ENCODE measurements at regions not wholly inside any gene's neighbourhood (a gene's known extent, or its start where the extent isn't known, plus 50 kb on each side); places are given as distances from the start of the nearest gene placed in this dataset.

DNA sequence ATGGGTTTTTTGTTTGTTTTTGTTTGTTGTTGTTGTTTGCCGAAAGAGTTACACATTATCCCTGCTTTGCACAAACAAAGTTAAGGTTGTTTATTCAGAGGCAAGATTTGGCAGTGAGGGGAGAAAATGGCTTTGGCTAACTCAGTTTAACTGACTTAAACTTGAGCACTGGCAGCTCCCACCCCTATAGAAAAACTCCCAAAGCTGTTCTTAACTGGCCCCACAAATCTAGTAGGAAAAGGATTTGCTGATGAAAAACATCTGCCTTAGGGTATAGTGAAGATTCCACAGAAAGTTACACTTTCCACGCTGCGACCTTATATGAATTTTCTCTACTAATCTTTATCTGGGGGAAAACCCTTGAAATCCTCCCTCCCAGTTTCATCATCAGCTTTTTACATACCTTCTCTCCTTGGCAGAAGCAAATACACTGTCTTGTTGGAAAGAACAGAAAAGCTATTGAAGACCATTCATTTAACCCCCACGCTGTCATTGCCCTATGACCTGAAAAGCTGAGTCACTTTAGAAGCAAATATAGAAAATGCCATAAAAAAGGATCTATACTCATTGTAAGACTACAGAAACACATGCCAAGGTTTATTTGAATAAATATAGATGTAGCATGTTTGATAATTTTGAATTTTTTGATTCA is 551.7 kb downstream of the NR2F2 start:
- in situ Hi-C loops (cut with MboI; ENCODE audit: low sequenced_read_pairs) = loop anchor here (25.0 kb wide), 2 partner anchors 545 to 1620 kb away; partner anchors contain the start of gene NR2F2

GRCh38 chr15:96887730-96888129 is 557.2 kb downstream of the NR2F2 start:
- in situ Hi-C loops (cut with MboI; ENCODE audit: low sequenced_read_pairs) = loop anchor here (25.0 kb wide), 2 partner anchors 550 to 1625 kb away; partner anchors contain the start of gene NR2F2

- in situ Hi-C loops (cut with MboI; ENCODE audit: low sequenced_read_pairs) = loop anchor here (25.0 kb wide), 2 partner anchors 551 to 1626 kb away; partner anchors contain the start of gene NR2F2
Measured at GRCh38 chr15:96888764-96889163, 558.3 kb downstream of the NR2F2 start.

DNA sequence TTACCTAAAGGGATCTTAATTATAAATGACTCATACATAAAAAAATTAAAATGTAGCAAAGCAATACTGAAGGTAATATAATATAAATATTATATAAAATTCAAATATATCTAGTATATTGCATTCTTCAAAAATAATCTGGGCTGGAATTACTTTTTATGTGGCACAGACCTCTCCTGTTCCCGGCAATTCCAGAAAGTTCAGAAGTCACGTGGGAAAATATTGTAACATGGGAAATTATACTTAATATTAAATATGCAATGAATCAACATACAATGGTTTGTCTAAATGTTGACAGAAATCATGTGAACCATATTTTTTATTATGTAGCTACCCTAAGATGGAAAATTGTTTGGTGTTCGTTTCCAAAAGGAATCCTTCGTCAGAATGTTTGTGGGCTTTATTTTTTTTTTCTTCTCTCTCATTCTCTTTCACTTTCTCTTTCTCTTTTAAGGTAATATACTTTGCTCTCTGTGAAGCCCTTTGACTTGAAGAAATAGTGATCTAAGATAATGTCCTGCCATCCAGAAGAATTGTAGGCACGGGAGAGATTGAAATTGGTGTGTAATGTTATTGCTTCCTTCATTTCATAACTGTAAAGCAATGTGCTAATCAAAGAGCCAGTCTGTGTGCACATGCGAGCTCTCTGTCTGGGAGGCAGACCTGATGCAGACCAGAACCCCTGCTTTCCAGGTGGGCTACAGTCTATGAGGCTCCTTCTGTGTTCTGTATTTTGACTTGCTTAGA is 559.4 kb downstream of the NR2F2 start:
- in situ Hi-C loops (cut with MboI; ENCODE audit: low sequenced_read_pairs) = loop anchor here (25.0 kb wide), 2 partner anchors 553 to 1628 kb away; partner anchors contain the start of gene NR2F2

GRCh38 chr15:96891046-96891445 is 560.5 kb downstream of the NR2F2 start:
- in situ Hi-C loops (cut with MboI; ENCODE audit: low sequenced_read_pairs) = loop anchor here (25.0 kb wide), 2 partner anchors 554 to 1629 kb away; partner anchors contain the start of gene NR2F2

DNA sequence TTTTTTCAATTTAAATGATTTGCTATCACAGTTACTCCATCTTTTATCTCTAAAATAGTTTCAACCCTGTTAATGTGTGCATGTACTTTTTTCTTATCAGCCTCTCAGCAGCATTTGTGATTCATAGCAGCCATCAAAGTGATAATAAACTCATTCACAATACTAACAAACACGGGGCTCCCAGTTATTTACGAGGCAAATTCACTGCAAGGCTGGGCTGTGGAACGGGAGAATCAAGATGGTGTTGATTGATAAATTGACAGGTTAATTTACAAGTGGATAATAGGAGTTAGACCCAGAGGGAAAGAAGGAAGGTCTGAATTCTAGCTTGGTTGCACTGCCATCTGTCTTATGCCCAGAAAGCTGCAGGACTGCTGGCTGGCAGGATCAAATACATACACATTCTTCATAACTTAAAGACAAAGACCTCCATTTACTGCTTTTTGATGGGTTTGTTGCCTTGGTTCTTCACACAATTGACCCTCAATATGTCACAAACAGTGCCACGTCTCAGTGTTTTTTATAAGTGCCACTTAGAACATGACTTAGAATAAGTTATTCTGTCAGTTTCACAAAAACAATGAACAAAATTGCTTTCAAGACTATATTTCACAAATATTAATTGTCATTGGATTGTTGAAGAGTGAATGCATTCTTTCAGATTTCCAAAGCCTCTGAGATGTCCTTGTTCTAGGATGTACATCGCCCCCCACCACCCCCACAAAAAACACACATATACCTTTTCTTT is 562.8 kb downstream of the NR2F2 start:
- in situ Hi-C loops (cut with MboI; ENCODE audit: low sequenced_read_pairs) = loop anchor here (25.0 kb wide), 2 partner anchors 556 to 1631 kb away; partner anchors contain the start of gene NR2F2

GRCh38 chr15:96894659-96895058 is 564.2 kb downstream of the NR2F2 start:
- in situ Hi-C loops (cut with MboI; ENCODE audit: low sequenced_read_pairs) = loop anchor here (25.0 kb wide), 2 partner anchors 557 to 1632 kb away; partner anchors contain the start of gene NR2F2

GRCh38 chr15:96896766-96897165 is 566.3 kb downstream of the NR2F2 start:
- in situ Hi-C loops (cut with MboI; ENCODE audit: low sequenced_read_pairs) = loop anchor here (25.0 kb wide), 2 partner anchors 559 to 1634 kb away; partner anchors contain the start of gene NR2F2

DNA sequence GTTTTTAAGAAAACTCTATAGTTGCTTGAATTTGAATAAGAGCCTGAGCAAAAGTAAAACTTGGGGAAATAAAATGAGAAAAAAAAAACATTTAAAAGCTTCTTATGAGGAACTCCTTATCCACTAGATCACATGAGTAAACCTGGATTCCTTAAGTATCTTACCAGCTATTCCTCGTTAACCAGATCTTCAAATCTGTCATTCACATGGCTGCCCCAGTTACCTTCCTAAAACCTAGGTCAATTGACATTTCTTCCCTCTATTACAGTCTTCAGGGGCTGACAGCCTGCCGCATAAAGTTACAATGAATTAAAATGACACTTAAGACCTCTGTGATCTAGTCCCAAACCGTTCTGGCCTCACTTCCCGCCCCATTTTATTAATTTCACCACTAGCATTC is 583.6 kb downstream of the NR2F2 start:
- in situ Hi-C loops (cut with MboI; ENCODE audit: low sequenced_read_pairs) = no loop called here

DNA sequence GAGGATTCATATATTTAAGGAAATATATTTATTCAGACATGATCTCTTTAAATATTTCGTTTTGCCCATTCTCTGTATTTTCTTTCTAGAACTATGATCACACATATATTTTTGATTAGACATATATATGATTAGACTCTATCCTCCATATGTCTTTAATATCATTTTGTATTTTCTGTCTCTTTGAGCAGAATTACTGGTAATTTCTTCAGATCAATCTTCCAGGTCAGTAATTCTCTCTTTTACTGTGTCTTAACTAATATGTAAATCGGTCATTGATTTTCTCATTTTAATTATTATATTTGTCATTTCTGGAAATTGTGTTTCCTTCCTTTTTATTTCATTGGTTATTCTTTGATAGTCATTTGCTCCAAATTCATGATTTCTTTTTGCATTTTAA is 586.2 kb downstream of the NR2F2 start:
- in situ Hi-C loops (cut with MboI; ENCODE audit: low sequenced_read_pairs) = no loop called here

DNA sequence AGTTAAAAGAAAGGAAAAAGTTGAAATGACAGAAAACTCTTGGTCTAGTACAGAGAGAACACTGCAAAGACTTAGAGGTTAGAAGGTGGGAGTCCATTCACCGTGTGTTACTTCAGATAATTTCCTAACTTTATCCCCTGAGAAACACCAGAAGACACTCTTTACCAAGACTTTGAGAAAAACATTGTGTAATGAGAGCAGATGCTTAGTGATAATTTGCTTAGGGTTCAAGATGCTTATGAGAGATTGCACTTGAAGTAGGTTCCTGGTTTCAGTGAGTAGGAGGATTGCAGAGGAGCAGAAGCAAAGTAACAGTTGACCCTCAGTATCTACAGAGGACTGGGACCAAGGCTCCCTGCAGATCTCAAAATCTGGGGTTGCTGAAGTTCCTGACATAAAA is 594.1 kb downstream of the NR2F2 start:
- in situ Hi-C loops (cut with MboI; ENCODE audit: low sequenced_read_pairs) = no loop called here

GRCh38 chr15:96947296-96948229 is 617.1 kb downstream of the NR2F2 start:
- in situ Hi-C loops (cut with MboI; ENCODE audit: low sequenced_read_pairs) = no loop called here

DNA sequence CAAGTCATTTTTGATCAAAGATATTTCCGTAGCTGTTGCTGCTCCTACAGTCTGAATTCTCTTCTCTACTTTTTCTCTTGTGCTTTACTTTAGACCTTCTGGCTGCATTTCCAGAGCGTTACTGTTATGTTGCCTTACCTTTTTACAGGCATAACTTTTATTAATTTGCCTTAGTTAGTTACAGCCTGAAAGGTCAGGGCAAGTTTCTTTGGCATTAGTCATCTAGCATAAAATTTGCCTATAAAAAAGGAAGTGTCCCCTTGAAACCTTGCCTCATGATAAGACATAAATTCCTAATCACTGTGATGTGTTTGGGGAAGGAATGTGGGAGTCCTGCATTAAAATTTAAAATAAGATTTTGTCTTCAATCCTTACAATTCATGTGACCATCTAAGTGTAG is 618.5 kb downstream of the NR2F2 start:
- in situ Hi-C loops (cut with MboI; ENCODE audit: low sequenced_read_pairs) = no loop called here

DNA sequence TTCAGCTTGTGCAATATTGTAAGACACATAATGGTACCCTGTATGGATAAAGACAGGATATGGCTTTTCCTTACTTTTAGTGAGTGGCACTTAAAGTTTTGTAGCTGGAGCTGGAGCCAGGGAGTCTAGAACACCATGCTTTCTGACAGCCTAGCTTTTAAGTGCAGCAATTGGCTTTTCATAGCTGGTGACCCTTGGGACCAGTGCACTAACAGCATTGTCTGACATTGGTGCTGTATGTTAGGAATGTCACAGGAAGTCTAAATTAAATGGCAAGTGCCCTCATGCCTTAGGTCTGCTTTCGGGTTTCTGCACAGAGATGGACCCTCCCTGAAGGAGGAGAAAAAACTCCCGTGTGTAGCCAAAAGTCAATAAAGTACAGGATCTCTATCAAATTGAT is 628.2 kb downstream of the NR2F2 start:
- in situ Hi-C loops (cut with MboI; ENCODE audit: low sequenced_read_pairs) = no loop called here

DNA sequence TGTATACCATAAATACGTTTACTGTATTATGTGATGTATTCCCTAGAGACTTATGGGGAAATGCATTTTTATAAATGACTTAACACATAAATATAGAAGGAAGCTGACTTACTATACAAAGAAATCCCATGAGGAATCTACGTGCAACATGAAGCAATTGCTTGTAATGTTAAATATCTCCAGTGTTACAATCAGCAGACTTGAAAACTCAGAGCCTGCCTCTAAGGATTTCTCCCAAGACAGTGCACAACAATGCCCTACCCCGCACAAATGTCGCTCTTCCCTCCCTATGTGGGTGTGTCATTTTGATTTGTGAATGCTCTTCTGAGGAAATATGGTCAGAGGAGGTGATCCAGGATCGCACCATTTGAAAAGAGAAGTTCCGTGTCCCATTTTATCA is 629.0 kb downstream of the NR2F2 start:
- in situ Hi-C loops (cut with MboI; ENCODE audit: low sequenced_read_pairs) = no loop called here

- in situ Hi-C loops (cut with MboI; ENCODE audit: low sequenced_read_pairs) = no loop called here
Measured at GRCh38 chr15:96960711-96961480, 630.4 kb downstream of the NR2F2 start.

GRCh38 chr15:96966554-96966953 is 636.1 kb downstream of the NR2F2 start:
- in situ Hi-C loops (cut with MboI; ENCODE audit: low sequenced_read_pairs) = no loop called here

DNA sequence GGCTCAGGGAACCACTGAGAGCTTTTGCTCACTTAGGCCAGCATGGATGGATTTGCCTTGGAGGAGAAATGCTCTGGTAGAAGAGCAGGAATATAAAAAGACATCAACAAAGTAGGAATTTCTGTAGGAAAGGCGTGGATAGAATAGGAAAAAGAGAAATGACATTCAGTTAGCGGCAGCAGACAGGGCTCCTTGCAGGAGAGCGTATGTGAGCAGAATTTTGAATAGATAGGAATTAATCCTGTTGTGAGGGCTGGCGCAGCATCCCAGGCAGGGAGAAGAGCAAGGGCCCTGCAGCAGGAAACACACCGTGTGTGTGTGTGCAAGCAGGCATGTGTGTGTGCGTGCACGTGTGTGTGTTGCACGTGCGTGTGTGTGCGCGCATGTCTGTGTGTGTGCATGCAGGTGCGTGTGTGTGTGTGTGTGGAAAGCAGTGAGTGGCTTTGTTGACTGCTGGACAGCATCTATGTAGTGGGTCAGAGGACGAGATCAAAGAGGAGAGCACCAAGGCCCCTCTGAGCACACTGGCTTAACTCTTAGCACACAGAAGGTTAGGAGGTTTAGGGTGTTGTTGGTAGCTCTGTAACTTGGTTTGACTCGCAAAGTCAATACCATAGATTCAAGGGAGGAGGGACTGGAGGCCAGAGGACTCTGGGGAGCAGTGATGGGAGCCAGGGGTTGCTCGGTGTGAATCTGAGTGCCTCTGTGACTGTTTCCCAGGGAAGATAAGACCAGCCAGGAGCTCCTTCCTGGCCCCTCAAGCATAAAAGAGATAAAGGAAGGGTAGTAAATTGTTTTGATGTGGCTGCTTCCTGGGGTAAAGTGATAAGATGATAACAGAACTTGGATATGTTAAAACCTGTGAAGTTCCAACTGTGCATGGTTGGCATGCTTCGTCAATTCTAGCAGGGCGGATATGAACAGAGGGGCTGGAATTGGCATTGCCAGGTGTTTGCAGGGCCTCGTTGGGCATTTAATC is 639.5 kb downstream of the NR2F2 start:
- in situ Hi-C loops (cut with MboI; ENCODE audit: low sequenced_read_pairs) = no loop called here

All from HL-60/S4 treated with phorbol 12-myristate 13-acetate at 8.2 ng/mL for 4 days and 3 days (cell line).